Smooth muscle cell (in vitro differentiated cells): ENCODE measurements at regions not wholly inside any gene's neighbourhood (a gene's known extent, or its start where the extent isn't known, plus 50 kb on each side); places are given as distances from the start of the nearest gene placed in this dataset.

Source experiments
- DNase-seq: peaks from one replicate; lab custom pipeline; 2025; ENCODE audit not compliant: unreplicated experiment; lab: John Stamatoyannopoulos, UW
- H2AFZ ChIP-seq: fragments of 200-600 bp; sonication (generic); 2 replicates; pipeline ENCODE4 v1.6.0; 2016; ENCODE audit warnings: antibody characterized with exemption, low read depth, mild to moderate bottlenecking
- H3F3A ChIP-seq: fragments of 200-600 bp; sonication (generic); 2 replicates; pipeline ENCODE4 v1.6.0; 2017; ENCODE audit warnings: antibody characterized with exemption, low read depth
- H3K27ac ChIP-seq: fragments of 200-600 bp; sonication (generic); 2 replicates; pipeline ENCODE4 v1.5.1; 2016; ENCODE audit warnings: low read depth, mild to moderate bottlenecking
- H3K27me3 ChIP-seq: fragments of 200-600 bp; sonication (generic); 2 replicates; pipeline ENCODE4 v1.6.1; 2016; ENCODE audit warnings: low read depth, mild to moderate bottlenecking
- H3K36me3 ChIP-seq: fragments of 200-600 bp; sonication (generic); 2 replicates; pipeline ENCODE4 v1.5.1; 2016; ENCODE audit warnings: low read depth
- H3K4me1 ChIP-seq: fragments of 200-600 bp; sonication (generic); 2 replicates; pipeline ENCODE4 v1.5.1; 2016; ENCODE audit warnings: low read depth
- H3K4me2 ChIP-seq: fragments of 200-600 bp; sonication (generic); 2 replicates; pipeline ENCODE4 v1.6.0; 2016; ENCODE audit warnings: mild to moderate bottlenecking
- H3K4me3 ChIP-seq: fragments of 200-600 bp; sonication (generic); 2 replicates; pipeline ENCODE4 v1.5.1; 2016; ENCODE audit warnings: mild to moderate bottlenecking
- H3K79me2 ChIP-seq: fragments of 200-600 bp; sonication (generic); 2 replicates; pipeline ENCODE4 v1.6.0; 2016; ENCODE audit warnings: low read depth, mild to moderate bottlenecking
- H3K9ac ChIP-seq: fragments of 200-600 bp; sonication (generic); 2 replicates; pipeline ENCODE4 v1.6.0; 2016; ENCODE audit warnings: low read depth
- H3K9me3 ChIP-seq: fragments of 200-600 bp; sonication (generic); replicated peaks from 2 replicates; pipeline ENCODE4 v1.5.1; 2016; ENCODE audit warnings: low read depth
- H4K20me1 ChIP-seq: fragments of 200-600 bp; sonication (generic); 2 replicates; pipeline ENCODE4 v1.6.0; 2016; ENCODE audit warnings: low read depth
- CTCF ChIP-seq: fragments of 200-600 bp; sonication (generic); IDR thresholded peaks from 2 replicates; pipeline ENCODE4 v1.5.1; 2017; ENCODE audit warnings: borderline replicate concordance, mild to moderate bottlenecking, antibody characterized with exemption; ENCODE audit not compliant: insufficient read depth, poor library complexity, severe bottlenecking
- WGBS: methylation state at CpG from one replicate; pipeline ENCODE4 v1.1.7; 2016; ENCODE audit warnings: low lambda C conversion rate; 5-methylcytosine and 5-hydroxymethylcytosine counted together

GRCh38 chr4:166259081-166259480, 386.0 kb downstream of the TLL1 start:
- H3K4me3 ChIP-seq, result no peak overlapping the region
- no peak overlapping the region for H3K9ac ChIP-seq
- H3K9me3 ChIP-seq, result no peaks in the 10 kb centered on the region
- H3K27me3 ChIP-seq, result no peaks in the 10 kb centered on the region
- no peak overlapping the region for H3K4me2 ChIP-seq
- DNase-seq, result no peak
- H3F3A ChIP-seq, result no peaks in the 10 kb centered on the region
- H3K36me3 ChIP-seq, result no peaks in the 10 kb centered on the region
- WGBS, result 93% methylated on average over 4 of the region's 4 CpGs
- no peak overlapping the region for H2AFZ ChIP-seq
- TF ChIP-seq CTCF, result no peak
- H3K4me1 ChIP-seq, result no peaks in the 10 kb centered on the region
- H4K20me1 ChIP-seq, result no peaks in the 10 kb centered on the region
- no peaks in the 10 kb centered on the region for H3K79me2 ChIP-seq
- H3K27ac ChIP-seq, result no peak overlapping the region

DNA sequence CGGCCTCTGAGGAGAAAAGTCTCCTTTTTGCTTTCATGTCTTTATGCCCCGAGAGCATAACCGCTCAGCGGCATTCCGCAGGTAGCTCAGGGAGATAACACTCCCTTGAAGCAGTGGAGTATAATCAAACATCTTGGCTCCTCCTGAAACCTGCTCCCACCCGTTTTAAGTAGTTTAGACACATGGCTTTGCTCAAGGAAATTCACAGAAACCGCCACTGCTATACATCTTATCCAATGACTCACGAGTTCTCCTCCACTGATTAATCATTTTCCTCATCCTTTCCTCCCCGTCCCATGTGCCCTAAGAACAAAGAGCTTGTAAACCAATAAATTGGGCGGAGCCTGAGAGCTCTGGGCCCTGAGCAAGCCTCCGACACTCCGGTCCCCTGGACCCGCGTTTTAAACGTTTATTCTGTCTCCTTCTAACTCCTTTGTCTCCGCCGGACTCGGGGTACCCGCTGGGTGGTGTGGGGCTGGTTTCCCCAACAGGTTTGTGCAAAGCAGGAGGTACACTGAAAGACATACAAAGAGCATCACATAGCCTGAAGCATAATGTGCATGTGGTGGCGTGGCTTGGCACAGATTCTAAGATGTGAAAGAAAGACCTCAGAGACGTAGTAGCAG, 401.2 kb downstream of the TLL1 start:
- 88% methylated on average over 21 of the region's 21 CpGs for WGBS
- Histone ChIP-seq H3F3A (no peaks in the 10 kb centered on the region), H3K27me3 (no peaks in the 10 kb centered on the region), H2AFZ (no peak overlapping the region), H3K4me2 (no peak overlapping the region), H3K36me3 (no peaks in the 10 kb centered on the region), H4K20me1 (no peaks in the 10 kb centered on the region), H3K4me3 (no peak overlapping the region), H3K79me2 (no peaks in the 10 kb centered on the region), H3K4me1 (no peaks in the 10 kb centered on the region), H3K27ac (no peak overlapping the region), H3K9me3 (no peaks in the 10 kb centered on the region), H3K9ac (no peak overlapping the region)
- DNase-seq, result no peak
- no peak for TF ChIP-seq CTCF

- H3K4me1 ChIP-seq, result no peaks in the 10 kb centered on the region
- no peak for TF ChIP-seq CTCF
- H4K20me1 ChIP-seq, result no peaks in the 10 kb centered on the region
- H3K9me3 ChIP-seq, result no peaks in the 10 kb centered on the region
- no peaks in the 10 kb centered on the region for H3K27me3 ChIP-seq
- H3K27ac ChIP-seq, result no peak overlapping the region
- H3K4me3 ChIP-seq, result no peak overlapping the region
- H3K36me3 ChIP-seq, result no peaks in the 10 kb centered on the region
- H3F3A ChIP-seq, result no peaks in the 10 kb centered on the region
- H3K4me2 ChIP-seq, result no peak overlapping the region
- no peak overlapping the region for H2AFZ ChIP-seq
- no peak overlapping the region for H3K9ac ChIP-seq
- no peaks in the 10 kb centered on the region for H3K79me2 ChIP-seq
- no peak for DNase-seq
- WGBS, result 92% methylated on average over 1 of the region's 1 CpG
Measured at GRCh38 chr4:166274775-166275174, 401.7 kb downstream of the TLL1 start.

- H3K27ac ChIP-seq, result no peak overlapping the region
- H3K4me1 ChIP-seq, result no peaks in the 10 kb centered on the region
- H4K20me1 ChIP-seq, result no peaks in the 10 kb centered on the region
- H3K4me3 ChIP-seq, result no peak overlapping the region
- no peak for TF ChIP-seq CTCF
- H3K27me3 ChIP-seq, result no peaks in the 10 kb centered on the region
- no peak overlapping the region for H3K9ac ChIP-seq
- no peak overlapping the region for H3K4me2 ChIP-seq
- no peak overlapping the region for H2AFZ ChIP-seq
- no peaks in the 10 kb centered on the region for H3F3A ChIP-seq
- 56% methylated on average over 1 of the region's 1 CpG for WGBS
- no peaks in the 10 kb centered on the region for H3K9me3 ChIP-seq
- no peak for DNase-seq
- H3K79me2 ChIP-seq, result no peaks in the 10 kb centered on the region
- H3K36me3 ChIP-seq, result no peaks in the 10 kb centered on the region
Measured at GRCh38 chr4:166277401-166277800, 404.4 kb downstream of the TLL1 start.
